Fibroblast of lung (primary cell): ENCODE measurements at regions not wholly inside any gene's neighbourhood (a gene's known extent, or its start where the extent isn't known, plus 50 kb on each side); places are given as distances from the start of the nearest gene placed in this dataset.
"Not testable (repeated sequence)": the region's sequence is repeated elsewhere in the genome, so short reads cannot be mapped to it uniquely, and the experiment has no call there.

ENCODE experiments used
- DNase-seq, 2 donors: peaks; one replicate each; pipeline versions ENCODE4 v3.0.0 to v3.0.0-alpha.2; 2010; ENCODE audit warnings: low read depth in 2 of 2
- H2AFZ ChIP-seq: 2 replicates; pipeline ENCODE4 v1.5.1; 2012; ENCODE audit warnings: low read length, control low read depth, inconsistent platforms
- H3K27ac ChIP-seq: 2 replicates; pipeline ENCODE4 v1.5.1; 2011; ENCODE audit warnings: low read length, control low read depth; ENCODE audit not compliant: insufficient read depth
- H3K27me3 ChIP-seq: 2 replicates; pipeline ENCODE4 v1.5.1; 2011; ENCODE audit warnings: mild to moderate bottlenecking, low read length; ENCODE audit not compliant: control insufficient read depth, insufficient read depth
- H3K36me3 ChIP-seq: 2 replicates; pipeline ENCODE4 v1.5.1; 2011; ENCODE audit warnings: low read length; ENCODE audit not compliant: control insufficient read depth, insufficient read depth
- H3K4me1 ChIP-seq: 2 replicates; pipeline ENCODE4 v1.5.1; 2011; ENCODE audit warnings: low read length; ENCODE audit not compliant: control insufficient read depth, insufficient read depth; ENCODE audit errors: extremely low read depth
- H3K4me2 ChIP-seq: 2 replicates; pipeline ENCODE4 v1.5.1; 2011; ENCODE audit warnings: low read length, control low read depth; ENCODE audit not compliant: insufficient read depth; ENCODE audit errors: extremely low read depth
- H3K4me3 ChIP-seq, 4 experiments: fragments of 200-600 bp in 1 of 4; sonication (generic) in 1 of 4; replicated peaks in 1 of 4; 2 replicates each; pipeline ENCODE4 v1.5.1; 2011 to 2016; ENCODE audit warnings: low read length in 4 of 4, low read depth in 3 of 4, mild to moderate bottlenecking in 3 of 4, control low read depth in 2 of 4, inconsistent platforms in 1 of 4, mixed read lengths in 1 of 4; ENCODE audit not compliant: insufficient read depth in 1 of 4; ENCODE audit errors: control extremely low read depth in 1 of 4
- H3K79me2 ChIP-seq: 2 replicates; pipeline ENCODE4 v1.5.1; 2012; ENCODE audit warnings: mild to moderate bottlenecking, low read length, inconsistent platforms; ENCODE audit not compliant: control insufficient read depth, insufficient read depth
- H3K9ac ChIP-seq: 2 replicates; pipeline ENCODE4 v1.5.1; 2011; ENCODE audit warnings: mild to moderate bottlenecking, low read length, control low read depth; ENCODE audit not compliant: insufficient read depth
- H3K9me3 ChIP-seq: 2 replicates; pipeline ENCODE4 v1.5.1; 2012; ENCODE audit warnings: low read depth, low read length; ENCODE audit not compliant: control insufficient read depth, insufficient read depth
- H4K20me1 ChIP-seq: 2 replicates; pipeline ENCODE4 v1.5.1; 2011; ENCODE audit warnings: low read length; ENCODE audit not compliant: control insufficient read depth, insufficient read depth; ENCODE audit errors: extremely low read depth
- EZH2 ChIP-seq: IDR thresholded peaks from 2 replicates; pipeline ENCODE4 v1.5.1; 2012; ENCODE audit warnings: low read length, control low read depth, mild to moderate bottlenecking; ENCODE audit errors: missing control alignments
- TF ChIP-seq, protein P1 (sequence below), 2 donors: IDR thresholded peaks in 1 of 2; conservative IDR thresholded peaks in 1 of 2; 1 replicate in 1 of 2; 2 replicates in 1 of 2; pipeline ENCODE4 v1.5.1; 2011 to 2012; ENCODE audit warnings: low read length in 2 of 2, control low read depth in 1 of 2, inconsistent platforms in 1 of 2, low read depth in 1 of 2, mild to moderate bottlenecking in 1 of 2

- Histone ChIP-seq H4K20me1 (no peaks in the 10 kb centered on the region), H3K27ac (no peak overlapping the region), H3K4me1 (no peaks in the 10 kb centered on the region), H3K79me2 (no peaks in the 10 kb centered on the region), H3K27me3 (no peaks in the 10 kb centered on the region), H3K9ac (no peak overlapping the region), H3K9me3 (no peaks in the 10 kb centered on the region), H2AFZ (no peak overlapping the region), H3K4me2 (no peak overlapping the region), H3K36me3 (no peaks in the 10 kb centered on the region), H3K4me3 (no peak overlapping the region)
- DNase-seq: peak in 1 of 2 donors; percentile 19
- TF ChIP-seq, protein P1, sequence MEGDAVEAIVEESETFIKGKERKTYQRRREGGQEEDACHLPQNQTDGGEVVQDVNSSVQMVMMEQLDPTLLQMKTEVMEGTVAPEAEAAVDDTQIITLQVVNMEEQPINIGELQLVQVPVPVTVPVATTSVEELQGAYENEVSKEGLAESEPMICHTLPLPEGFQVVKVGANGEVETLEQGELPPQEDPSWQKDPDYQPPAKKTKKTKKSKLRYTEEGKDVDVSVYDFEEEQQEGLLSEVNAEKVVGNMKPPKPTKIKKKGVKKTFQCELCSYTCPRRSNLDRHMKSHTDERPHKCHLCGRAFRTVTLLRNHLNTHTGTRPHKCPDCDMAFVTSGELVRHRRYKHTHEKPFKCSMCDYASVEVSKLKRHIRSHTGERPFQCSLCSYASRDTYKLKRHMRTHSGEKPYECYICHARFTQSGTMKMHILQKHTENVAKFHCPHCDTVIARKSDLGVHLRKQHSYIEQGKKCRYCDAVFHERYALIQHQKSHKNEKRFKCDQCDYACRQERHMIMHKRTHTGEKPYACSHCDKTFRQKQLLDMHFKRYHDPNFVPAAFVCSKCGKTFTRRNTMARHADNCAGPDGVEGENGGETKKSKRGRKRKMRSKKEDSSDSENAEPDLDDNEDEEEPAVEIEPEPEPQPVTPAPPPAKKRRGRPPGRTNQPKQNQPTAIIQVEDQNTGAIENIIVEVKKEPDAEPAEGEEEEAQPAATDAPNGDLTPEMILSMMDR (conservative IDR thresholded peaks at IDR 0.05 in 1 of 2, IDR thresholded peaks at IDR 0.05 in 1 of 2; ENCODE audit: low read depth in 1 of 2, low read length in 2 of 2): no peak
- no peak for TF ChIP-seq EZH2
Observed at GRCh38 chrX:152070144-152070543, 68.2 kb downstream of the MAGEA10 start.

- H3K4me1 ChIP-seq: no peaks in the 10 kb centered on the region
- TF ChIP-seq EZH2: no peak
- TF ChIP-seq, protein P1 (conservative IDR thresholded peaks at IDR 0.05 in 1 of 2, IDR thresholded peaks at IDR 0.05 in 1 of 2; ENCODE audit: low read depth in 1 of 2, low read length in 2 of 2): no peak
- no peaks in the 10 kb centered on the region for H3K36me3 ChIP-seq
- no peak overlapping the region for H3K27ac ChIP-seq
- no peak for DNase-seq
- no peaks in the 10 kb centered on the region for H3K79me2 ChIP-seq
- no peak overlapping the region for H2AFZ ChIP-seq
- H3K27me3 ChIP-seq: no peaks in the 10 kb centered on the region
- H3K4me3 ChIP-seq: no peak overlapping the region
- no peak overlapping the region for H3K4me2 ChIP-seq
- no peaks in the 10 kb centered on the region for H4K20me1 ChIP-seq
- H3K9me3 ChIP-seq: no peaks in the 10 kb centered on the region
- H3K9ac ChIP-seq: no peak overlapping the region
Observed at GRCh38 chrX:152061557-152061956, 76.8 kb downstream of the MAGEA10 start.

- no peaks in the 10 kb centered on the region for H3K36me3 ChIP-seq
- no peaks in the 10 kb centered on the region for H3K4me1 ChIP-seq
- H3K27me3 ChIP-seq: no peaks in the 10 kb centered on the region
- H3K4me2 ChIP-seq: no peak overlapping the region
- no peak overlapping the region for H3K9ac ChIP-seq
- H4K20me1 ChIP-seq: no peaks in the 10 kb centered on the region
- H3K9me3 ChIP-seq: no peaks in the 10 kb centered on the region
- no peak for DNase-seq
- H3K79me2 ChIP-seq: no peaks in the 10 kb centered on the region
- no peak overlapping the region for H2AFZ ChIP-seq
- no peak for TF ChIP-seq EZH2
- TF ChIP-seq, protein P1 (conservative IDR thresholded peaks at IDR 0.05 in 1 of 2, IDR thresholded peaks at IDR 0.05 in 1 of 2; ENCODE audit: low read depth in 1 of 2, low read length in 2 of 2): no peak
- no peak overlapping the region for H3K27ac ChIP-seq
- no peak overlapping the region for H3K4me3 ChIP-seq
Observed at GRCh38 chrX:152061083-152061482, 77.3 kb downstream of the MAGEA10 start.

DNA sequence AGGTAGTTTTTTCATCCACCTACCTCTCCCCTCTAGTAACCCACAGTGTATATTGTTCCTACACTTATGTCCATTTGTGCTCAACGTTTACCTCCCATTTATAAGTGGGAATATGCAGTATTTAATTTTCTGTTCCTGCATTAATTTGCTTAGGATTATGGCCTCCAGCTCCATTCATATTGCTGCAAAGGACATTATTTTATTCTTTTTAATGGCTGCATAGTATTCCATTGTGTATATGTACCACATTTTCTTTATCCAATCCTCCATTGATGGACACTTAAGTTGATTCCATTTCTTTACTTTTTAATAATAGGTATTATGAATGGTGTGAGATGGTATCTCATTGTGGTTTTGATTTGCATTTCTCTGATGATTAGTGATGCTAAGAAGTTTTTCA is 76.1 kb upstream of the GABRE start:
- H4K20me1 ChIP-seq, H3K27ac ChIP-seq, H3K4me2 ChIP-seq, H3K36me3 ChIP-seq, H3K4me1 ChIP-seq, H2AFZ ChIP-seq, DNase-seq, H3K27me3 ChIP-seq, H3K9me3 ChIP-seq, H3K79me2 ChIP-seq, H3K4me3 ChIP-seq, H3K9ac ChIP-seq: not testable (repeated sequence)
